Mesenchymal stem cell (in vitro differentiated cells and primary cell): ENCODE measurements at regions not wholly inside any gene's neighbourhood (a gene's known extent, or its start where the extent isn't known, plus 50 kb on each side); places are given as distances from the start of the nearest gene placed in this dataset.
A peak's percentile ranks its signal among the peaks of the same experiment; 100 is the strongest.
"Not testable (repeated sequence)": the region's sequence is repeated elsewhere in the genome, so short reads cannot be mapped to it uniquely, and the experiment has no call there.

Experiments used
- DNase-seq: peaks from one replicate; pipeline ENCODE4 v3.0.0-alpha.2; 2013
- H2AFZ ChIP-seq: one replicate; pipeline ENCODE4 v1.6.1; 2013; ENCODE audit warnings: low read depth, mild to moderate bottlenecking, control low read depth, inconsistent platforms, low read length, moderate library complexity
- H2AK5ac ChIP-seq: 2 replicates; pipeline ENCODE4 v1.6.1; 2013; ENCODE audit warnings: low read length, moderate library complexity, mild to moderate bottlenecking, inconsistent platforms; ENCODE audit not compliant: severe bottlenecking
- H2BK120ac ChIP-seq: one replicate; pipeline ENCODE4 v1.6.1; 2013; ENCODE audit warnings: low read depth, mild to moderate bottlenecking, inconsistent platforms, low read length, moderate library complexity
- H2BK12ac ChIP-seq, 2 experiments: one replicate each; pipeline ENCODE4 v1.6.1; 2013; ENCODE audit warnings: inconsistent platforms in 2 of 2, low read length in 2 of 2, mild to moderate bottlenecking in 2 of 2, moderate library complexity in 2 of 2, control low read depth in 1 of 2
- H2BK15ac ChIP-seq: one replicate; pipeline ENCODE4 v1.6.1; 2013; ENCODE audit warnings: mild to moderate bottlenecking, low read depth, inconsistent platforms; ENCODE audit not compliant: poor library complexity, severe bottlenecking
- H2BK5ac ChIP-seq: 2 replicates; pipeline ENCODE4 v1.6.1; 2013; ENCODE audit warnings: low read depth, mild to moderate bottlenecking, low read length, control low read depth, inconsistent platforms; ENCODE audit not compliant: poor library complexity, severe bottlenecking
- H3K14ac ChIP-seq, 2 experiments: one replicate each; pipeline ENCODE4 v1.6.1; 2013; ENCODE audit warnings: inconsistent platforms in 2 of 2, low read length in 2 of 2, control low read depth in 1 of 2, mild to moderate bottlenecking in 1 of 2, moderate library complexity in 1 of 2
- H3K18ac ChIP-seq, 2 experiments: one replicate each; pipeline ENCODE4 v1.6.1; 2013; ENCODE audit warnings: inconsistent platforms in 2 of 2, low read length in 2 of 2, control low read depth in 1 of 2, low read depth in 1 of 2, mild to moderate bottlenecking in 1 of 2
- H3K23ac ChIP-seq, 2 experiments: one replicate each; pipeline ENCODE4 v1.6.1; 2013; ENCODE audit warnings: inconsistent platforms in 2 of 2, low read length in 2 of 2, mild to moderate bottlenecking in 2 of 2, moderate library complexity in 2 of 2, control low read depth in 1 of 2
- H3K27ac ChIP-seq: 2 replicates; pipeline ENCODE4 v1.5.1; 2013; ENCODE audit warnings: mild to moderate bottlenecking, moderate library complexity, low read length, control low read depth, inconsistent platforms; ENCODE audit not compliant: poor library complexity, severe bottlenecking
- H3K27me3 ChIP-seq, 2 experiments: 2 replicates each; pipeline versions ENCODE4 v1.6.1 to v1.7.0; 2013; ENCODE audit warnings: low read length in 2 of 2, mild to moderate bottlenecking in 2 of 2, moderate library complexity in 2 of 2, control low read depth in 1 of 2, inconsistent platforms in 1 of 2; ENCODE audit not compliant: control insufficient read depth in 1 of 2, insufficient read depth in 1 of 2
- H3K36me3 ChIP-seq, 2 experiments: 2 replicates each; pipeline versions ENCODE4 v1.6.1 to v1.7.0; 2013; ENCODE audit warnings: low read length in 2 of 2, control low read depth in 1 of 2, inconsistent platforms in 1 of 2, low read depth in 1 of 2, mild to moderate bottlenecking in 1 of 2; ENCODE audit not compliant: insufficient read depth in 2 of 2, control insufficient read depth in 1 of 2
- H3K4ac ChIP-seq, 2 experiments: one replicate each; pipeline ENCODE4 v1.6.1; 2013; ENCODE audit warnings: inconsistent platforms in 2 of 2, low read length in 2 of 2, mild to moderate bottlenecking in 2 of 2, moderate library complexity in 2 of 2, control low read depth in 1 of 2, low read depth in 1 of 2
- H3K4me1 ChIP-seq: 2 replicates; pipeline ENCODE4 v1.6.1; 2013; ENCODE audit warnings: low read depth, low read length, control low read depth; ENCODE audit not compliant: control insufficient read depth, insufficient read depth
- H3K4me2 ChIP-seq: 2 replicates; pipeline ENCODE4 v1.6.1; 2013; ENCODE audit warnings: low read length, mild to moderate bottlenecking, inconsistent platforms; ENCODE audit not compliant: poor library complexity, severe bottlenecking
- H3K4me3 ChIP-seq, 2 experiments: 2 replicates each; pipeline versions ENCODE4 v1.5.1 to v1.7.0; 2013; ENCODE audit warnings: low read length in 2 of 2, mild to moderate bottlenecking in 2 of 2, control low read depth in 1 of 2, low read depth in 1 of 2; ENCODE audit not compliant: insufficient read depth in 1 of 2
- H3K79me1 ChIP-seq: replicated peaks from 2 replicates; pipeline ENCODE4 v1.6.1; 2013; ENCODE audit warnings: mild to moderate bottlenecking, control low read depth, low read length, inconsistent platforms; ENCODE audit not compliant: poor library complexity, severe bottlenecking
- H3K9ac ChIP-seq: 2 replicates; pipeline ENCODE4 v1.7.0; 2013; ENCODE audit warnings: mild to moderate bottlenecking, low read length, moderate library complexity
- H3K9me3 ChIP-seq: 2 replicates; pipeline ENCODE4 v1.7.0; 2013; ENCODE audit warnings: mild to moderate bottlenecking, low read length; ENCODE audit not compliant: control insufficient read depth
- H4K8ac ChIP-seq: one replicate; pipeline ENCODE4 v1.6.1; 2013; ENCODE audit warnings: inconsistent platforms, mild to moderate bottlenecking, low read length, moderate library complexity
- H4K91ac ChIP-seq: one replicate; pipeline ENCODE4 v1.6.1; 2013; ENCODE audit warnings: mild to moderate bottlenecking, low read length, inconsistent platforms
- WGBS: methylation state at CpG from one replicate; pipeline ENCODE4 v1.1.7; 2013; ENCODE audit warnings: mixed read lengths; 5-methylcytosine and 5-hydroxymethylcytosine counted together

DNA sequence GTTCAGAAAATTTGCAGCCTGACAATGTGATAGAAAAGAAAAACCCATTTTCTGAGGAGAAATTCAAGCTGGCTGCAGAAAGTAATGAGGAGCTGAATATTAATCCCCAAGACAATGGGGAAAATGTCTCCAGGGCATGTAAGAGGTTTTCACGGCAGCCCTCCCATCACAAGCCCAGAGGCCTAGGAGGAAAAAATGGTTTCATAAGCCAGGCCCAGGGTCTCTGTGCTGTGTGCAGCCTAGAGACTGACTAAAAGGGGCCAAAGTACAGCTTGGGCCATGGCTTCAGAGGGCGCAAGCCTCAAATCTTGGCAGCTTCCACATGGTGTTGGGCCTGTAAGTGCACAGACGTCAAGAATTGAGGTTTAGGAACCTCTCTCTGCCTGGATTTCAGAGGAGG, 61.7 kb upstream of the DLG1 start:
- H3K9ac ChIP-seq, H3K27ac ChIP-seq, H3K18ac ChIP-seq, H2BK15ac ChIP-seq, H3K4ac ChIP-seq, H2BK5ac ChIP-seq, H3K23ac ChIP-seq, H2BK120ac ChIP-seq, H2AK5ac ChIP-seq, H3K4me2 ChIP-seq, H3K36me3 ChIP-seq, DNase-seq, H4K8ac ChIP-seq, H4K91ac ChIP-seq, H2AFZ ChIP-seq, H3K79me1 ChIP-seq, H3K27me3 ChIP-seq, H3K4me3 ChIP-seq, H3K14ac ChIP-seq, H2BK12ac ChIP-seq: not testable (repeated sequence)
- peaks cover 12% of the 10 kb centered on the region for H3K4me1 ChIP-seq
- WGBS = 93% methylated on average over 3 of the region's 3 CpGs
- peaks cover 20% of the 10 kb centered on the region for H3K9me3 ChIP-seq

- not testable (repeated sequence) for H2BK12ac ChIP-seq, H2BK120ac ChIP-seq, H3K4me2 ChIP-seq, H3K36me3 ChIP-seq, H3K79me1 ChIP-seq, H3K27me3 ChIP-seq, H4K91ac ChIP-seq, H3K23ac ChIP-seq, H2AK5ac ChIP-seq, H3K18ac ChIP-seq, H3K4me3 ChIP-seq, H4K8ac ChIP-seq, H2BK5ac ChIP-seq, H3K9ac ChIP-seq, H2BK15ac ChIP-seq, H2AFZ ChIP-seq, H3K14ac ChIP-seq, H3K4ac ChIP-seq, DNase-seq, H3K27ac ChIP-seq
- 95% methylated on average over 3 of the region's 3 CpGs for WGBS
- Histone ChIP-seq H3K4me1 (peaks cover 15% of the 10 kb centered on the region), H3K9me3 (peaks cover 20% of the 10 kb centered on the region)
Measured at GRCh38 chr3:197359476-197359875, 61.1 kb upstream of the DLG1 start.

DNA sequence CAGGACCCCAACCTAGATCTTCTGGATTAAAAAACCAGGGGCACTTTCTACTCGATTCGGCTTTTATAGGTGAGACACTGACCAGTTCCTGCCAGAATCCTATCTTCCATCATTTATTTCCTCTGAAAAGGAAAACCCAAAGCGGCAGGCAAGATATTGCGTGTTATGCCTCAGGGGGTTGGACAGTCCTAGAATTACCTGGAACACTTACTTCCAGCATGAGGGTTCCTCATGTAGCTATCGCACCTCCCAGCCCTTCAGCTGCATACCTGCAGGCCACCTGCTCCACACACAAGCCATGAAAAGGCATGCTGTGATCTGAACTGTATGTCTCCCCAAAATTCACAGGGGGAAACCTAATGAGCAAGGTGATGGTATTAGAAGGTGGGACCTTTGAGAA, 58.3 kb upstream of the DLG1 start:
- H3K9me3 ChIP-seq = peaks cover 20% of the 10 kb centered on the region
- H3K36me3 ChIP-seq = peaks cover 0 to 2% of the 10 kb centered on the region in 2 experiments
- peak overlapping the region; percentile 66 for H3K9ac ChIP-seq
- peaks cover 20% of the 10 kb centered on the region for H3K4me1 ChIP-seq
- peak overlapping the region in 1 of 2 experiments; percentile 73 for H3K4me3 ChIP-seq
- H2AK5ac ChIP-seq = no peak overlapping the region
- H2BK15ac ChIP-seq = no peak overlapping the region
- no peak overlapping the region for H3K4ac ChIP-seq
- no peak overlapping the region for H2BK5ac ChIP-seq
- H3K14ac ChIP-seq = no peak overlapping the region
- no peak overlapping the region for H3K4me2 ChIP-seq
- no peak overlapping the region for H3K18ac ChIP-seq
- H3K79me1 ChIP-seq = no peaks in the 10 kb centered on the region
- no peak overlapping the region for H3K23ac ChIP-seq
- H3K27me3 ChIP-seq = no peaks in the 10 kb centered on the region
- peak overlapping the region in 1 of 2 experiments; percentile 19 for H2BK12ac ChIP-seq
- no peak overlapping the region for H2BK120ac ChIP-seq
- H2AFZ ChIP-seq = no peak overlapping the region
- H4K91ac ChIP-seq = no peak overlapping the region
- over 99% methylated on average over 4 of the region's 5 CpGs for WGBS
- no peak overlapping the region for H3K27ac ChIP-seq
- no peak overlapping the region for H4K8ac ChIP-seq
- DNase-seq = no peak

GRCh38 chr3:197356275-197356674, 57.9 kb upstream of the DLG1 start:
- Histone ChIP-seq H3K36me3 (peaks cover 0 to 2% of the 10 kb centered on the region in 2 experiments), H3K27me3 (no peaks in the 10 kb centered on the region), H3K18ac (no peak overlapping the region), H2BK5ac (no peak overlapping the region), H3K4ac (no peak overlapping the region), H3K4me3 (peak overlapping the region in 1 of 2 experiments; percentile 73), H2AFZ (no peak overlapping the region), H3K9ac (peak overlapping the region; percentile 66), H2BK120ac (no peak overlapping the region), H2BK15ac (no peak overlapping the region), H4K8ac (no peak overlapping the region), H4K91ac (no peak overlapping the region), H3K23ac (no peak overlapping the region), H3K14ac (no peak overlapping the region), H3K9me3 (peaks cover 20% of the 10 kb centered on the region), H2AK5ac (peak overlapping the region; percentile 31), H2BK12ac (no peak overlapping the region), H3K4me2 (no peak overlapping the region), H3K4me1 (peaks cover 20% of the 10 kb centered on the region), H3K27ac (no peak overlapping the region), H3K79me1 (no peaks in the 10 kb centered on the region)
- no peak for DNase-seq
- WGBS = over 99% methylated on average over 12 of the region's 14 CpGs
